ENCODE measurements at regions not wholly inside any gene's neighbourhood (a gene's known extent, or its start where the extent isn't known, plus 50 kb on each side); places are given as distances from the start of the nearest gene placed in this dataset.

GRCh38 chr10:35910234-35910633 lies 268.1 kb upstream of the FZD8 start:
- FAIRE-seq (peak; percentile 85), DNase-seq (ENCODE audit: low read depth, low spot score) (peak; percentile 66)
- TF ChIP-seq, protein P1, sequence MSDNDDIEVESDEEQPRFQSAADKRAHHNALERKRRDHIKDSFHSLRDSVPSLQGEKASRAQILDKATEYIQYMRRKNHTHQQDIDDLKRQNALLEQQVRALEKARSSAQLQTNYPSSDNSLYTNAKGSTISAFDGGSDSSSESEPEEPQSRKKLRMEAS (IDR thresholded peaks at IDR 0.05; ENCODE audit: insufficient read depth, insufficient read length) = no peak
- TF ChIP-seq POLR2A (IDR thresholded peaks at IDR 0.05; ENCODE audit: low read depth, low read length) = no peak
- TF ChIP-seq CTCF (IDR thresholded peaks at IDR 0.05; ENCODE audit: extremely low read depth in 1 of 2, insufficient read depth in 1 of 2, low read depth in 1 of 2, low read length in 2 of 2) = no peak
- peak; percentile 78 for TF ChIP-seq JUN (IDR thresholded peaks at IDR 0.05; ENCODE audit: borderline replicate concordance, insufficient read depth, insufficient read length, low read depth)
- peak; percentile 99 for TF ChIP-seq GATA2 (IDR thresholded peaks at IDR 0.05; ENCODE audit: insufficient read depth, insufficient read length, low read depth, low read length)
- TF ChIP-seq MYC (IDR thresholded peaks at IDR 0.05; ENCODE audit: low read depth, low read length) = no peak
- no peak for TF ChIP-seq EZH2 (IDR thresholded peaks at IDR 0.05; ENCODE audit: borderline replicate concordance, low read depth, low read length, severe bottlenecking)
- peak; percentile 93 for TF ChIP-seq FOS (IDR thresholded peaks at IDR 0.05; ENCODE audit: borderline replicate concordance, insufficient read depth, low read length)
- TF ChIP-seq POLR2AphosphoS5 (IDR thresholded peaks at IDR 0.05; ENCODE audit: insufficient read depth, low read depth, low read length) = peak; percentile 82
- POLR2A ChIA-PET = no interaction called here
- Histone ChIP-seq H3K27ac (ENCODE audit: insufficient read depth, low read depth, low read length) (no peak overlapping the region), H3K9me1 (replicated peaks; ENCODE audit: control insufficient read depth, extremely low read depth, insufficient read depth, low read length) (no peaks in the 10 kb centered on the region), H3K79me2 (ENCODE audit: control insufficient read depth, insufficient read depth, low read length) (no peaks in the 10 kb centered on the region), H3K4me1 (ENCODE audit: control insufficient read depth, extremely low read depth, insufficient read depth, low read length) (peaks cover 40% of the 10 kb centered on the region), H3K4me2 (ENCODE audit: insufficient read depth, low read length) (no peak overlapping the region), H3K4me3 (replicated peaks in 1 of 3; ENCODE audit: insufficient read depth in 1 of 3, low read depth in 1 of 3, low read length in 3 of 3) (no peak overlapping the region), H3K9me3 (replicated peaks; ENCODE audit: control insufficient read depth, insufficient read depth, low read length) (no peaks in the 10 kb centered on the region), H3K36me3 (ENCODE audit: control insufficient read depth in 2 of 2, extremely low read depth in 1 of 2, insufficient read depth in 2 of 2, low read length in 2 of 2) (no peaks in the 10 kb centered on the region), H4K20me1 (replicated peaks; ENCODE audit: control insufficient read depth, extremely low read depth, insufficient read depth, low read length) (no peaks in the 10 kb centered on the region), H3K27me3 (ENCODE audit: control insufficient read depth in 2 of 2, insufficient read depth in 2 of 2, low read length in 2 of 2) (no peaks in the 10 kb centered on the region), H3K9ac (replicated peaks; ENCODE audit: extremely low read depth, insufficient read depth, low read length) (no peak overlapping the region), H2AFZ (ENCODE audit: low read depth, low read length) (no peak overlapping the region)
- intact Hi-C loops (cut with micrococcal nuclease) (loop anchor here (5.0 kb wide), 2 partner anchors 262 to 268 kb away; partner anchors contain the start of gene FZD8), dilution Hi-C loops (cut with MboI; ENCODE audit: extremely low pct_ligation_motif_present, low sequenced_read_pairs) (no loop called here)
- CTCF ChIA-PET = interaction anchor here (0.5 to 2.0 kb wide), 3 partner anchors 270 to 869 kb away, joined by 3 to 6 read pairs (median 3); no protein-coding TSS in a partner anchor
- BruUV-seq (replicated peaks) = no TSS peak

Measured in endothelial cell of umbilical vein (primary cell).